ENCODE measurements at regions not wholly inside any gene's neighbourhood (a gene's known extent, or its start where the extent isn't known, plus 50 kb on each side); places are given as distances from the start of the nearest gene placed in this dataset.
"Not testable (repeated sequence)": the region's sequence is repeated elsewhere in the genome, so short reads cannot be mapped to it uniquely, and the experiment has no call there.

DNA sequence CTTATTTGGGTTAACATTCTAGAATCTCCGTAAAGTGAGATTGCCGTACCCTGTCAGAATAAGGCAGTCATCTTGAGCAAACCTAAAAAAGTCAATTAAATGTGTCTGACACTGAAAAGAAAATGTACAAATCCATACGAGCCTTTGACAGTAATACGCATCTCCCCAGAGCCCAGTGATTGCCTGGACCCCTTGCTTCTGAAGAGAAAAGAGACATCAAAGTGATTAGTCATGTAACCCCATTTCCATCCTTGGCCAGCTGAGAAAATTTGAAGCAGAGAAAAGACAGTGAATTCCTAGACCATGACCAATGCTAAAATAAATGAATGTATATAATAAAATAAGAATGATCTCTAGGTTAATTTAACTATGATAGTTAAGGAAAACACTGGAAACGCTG is 1499.4 kb downstream of the SUCLG1 start:
- TF ChIP-seq, protein P1, sequence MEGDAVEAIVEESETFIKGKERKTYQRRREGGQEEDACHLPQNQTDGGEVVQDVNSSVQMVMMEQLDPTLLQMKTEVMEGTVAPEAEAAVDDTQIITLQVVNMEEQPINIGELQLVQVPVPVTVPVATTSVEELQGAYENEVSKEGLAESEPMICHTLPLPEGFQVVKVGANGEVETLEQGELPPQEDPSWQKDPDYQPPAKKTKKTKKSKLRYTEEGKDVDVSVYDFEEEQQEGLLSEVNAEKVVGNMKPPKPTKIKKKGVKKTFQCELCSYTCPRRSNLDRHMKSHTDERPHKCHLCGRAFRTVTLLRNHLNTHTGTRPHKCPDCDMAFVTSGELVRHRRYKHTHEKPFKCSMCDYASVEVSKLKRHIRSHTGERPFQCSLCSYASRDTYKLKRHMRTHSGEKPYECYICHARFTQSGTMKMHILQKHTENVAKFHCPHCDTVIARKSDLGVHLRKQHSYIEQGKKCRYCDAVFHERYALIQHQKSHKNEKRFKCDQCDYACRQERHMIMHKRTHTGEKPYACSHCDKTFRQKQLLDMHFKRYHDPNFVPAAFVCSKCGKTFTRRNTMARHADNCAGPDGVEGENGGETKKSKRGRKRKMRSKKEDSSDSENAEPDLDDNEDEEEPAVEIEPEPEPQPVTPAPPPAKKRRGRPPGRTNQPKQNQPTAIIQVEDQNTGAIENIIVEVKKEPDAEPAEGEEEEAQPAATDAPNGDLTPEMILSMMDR (IDR thresholded peaks at IDR 0.05; ENCODE audit: low read depth, low read length): no peak
- no peak overlapping the region for H3K4me3 ChIP-seq (ENCODE audit: low read depth, low read length)

GRCh38 chr2:82954868-82955267 is 1504.2 kb downstream of the SUCLG1 start:
- no peak overlapping the region for H3K4me3 ChIP-seq (ENCODE audit: low read depth, low read length)
- TF ChIP-seq, protein P1 (IDR thresholded peaks at IDR 0.05; ENCODE audit: low read depth, low read length): no peak

DNA sequence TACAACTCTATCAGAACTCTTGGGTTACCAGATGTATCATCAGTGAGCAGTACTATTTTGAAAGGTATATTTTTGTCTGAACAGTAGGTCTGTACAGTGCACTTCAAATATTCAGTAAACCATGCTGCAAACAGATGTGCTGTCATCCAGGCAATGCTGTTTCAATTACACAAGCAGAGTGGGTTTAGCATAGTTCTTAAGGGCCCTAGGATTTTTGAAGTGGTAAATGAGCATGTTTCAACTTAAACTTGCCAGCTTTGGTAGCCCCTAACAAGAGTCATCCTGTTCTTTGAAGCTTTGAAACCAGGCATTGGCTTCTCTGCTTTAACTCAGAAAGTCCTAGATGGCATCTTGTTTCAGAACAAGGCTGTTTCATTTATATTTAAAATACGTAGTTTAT is 1519.9 kb downstream of the SUCLG1 start:
- TF ChIP-seq, protein P1 (IDR thresholded peaks at IDR 0.05; ENCODE audit: low read depth, low read length): no peak
- no peak overlapping the region for H3K4me3 ChIP-seq (ENCODE audit: low read depth, low read length)

- not testable (repeated sequence) for H3K4me3 ChIP-seq (ENCODE audit: low read depth, low read length)
Measured at GRCh38 chr2:82938321-82938845, 1520.7 kb downstream of the SUCLG1 start.

GRCh38 chr2:82913566-82913965 is 1545.5 kb downstream of the SUCLG1 start:
- TF ChIP-seq, protein P1 (IDR thresholded peaks at IDR 0.05; ENCODE audit: low read depth, low read length): no peak
- no peak overlapping the region for H3K4me3 ChIP-seq (ENCODE audit: low read depth, low read length)

DNA sequence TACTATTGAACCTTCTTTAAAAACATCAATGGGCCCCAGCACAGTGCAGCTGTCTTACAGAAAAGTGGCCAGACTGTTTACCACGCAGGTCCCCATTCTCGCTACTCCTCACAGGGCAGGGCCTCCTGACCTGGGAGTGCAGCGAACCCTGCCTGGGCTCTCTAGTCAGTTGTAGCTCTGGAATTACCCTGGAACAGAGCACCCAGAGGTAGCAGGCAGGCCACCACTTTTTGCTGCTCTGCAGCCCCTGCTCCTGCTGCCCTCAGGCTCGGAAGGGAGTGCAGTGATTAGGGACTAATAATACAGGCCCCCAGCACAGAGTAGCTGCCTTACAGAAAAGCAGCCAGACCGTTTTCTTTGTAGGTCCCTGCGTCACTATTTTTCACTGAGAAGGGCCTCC is 1563.0 kb downstream of the SUCLG1 start:
- TF ChIP-seq, protein P1 (IDR thresholded peaks at IDR 0.05; ENCODE audit: low read depth, low read length): no peak

GRCh38 chr2:82893190-82893589 is 1565.9 kb downstream of the SUCLG1 start:
- TF ChIP-seq, protein P1 (IDR thresholded peaks at IDR 0.05; ENCODE audit: low read depth, low read length): no peak
- no peak overlapping the region for H3K4me3 ChIP-seq (ENCODE audit: low read depth, low read length)

More for the DNA sequence above, 1563.0 kb downstream of the SUCLG1 start:
- H3K4me3 ChIP-seq (ENCODE audit: low read depth, low read length): no peak overlapping the region

GRCh38 chr2:82879803-82880202 is 1579.3 kb downstream of the SUCLG1 start:
- TF ChIP-seq, protein P1 (IDR thresholded peaks at IDR 0.05; ENCODE audit: low read depth, low read length): no peak
- H3K4me3 ChIP-seq (ENCODE audit: low read depth, low read length): no peak overlapping the region
